Prostate gland (tissue), 2 donors: ENCODE measurements at regions not wholly inside any gene's neighbourhood (a gene's known extent, or its start where the extent isn't known, plus 50 kb on each side); places are given as distances from the start of the nearest gene placed in this dataset.
"Not testable (repeated sequence)": the region's sequence is repeated elsewhere in the genome, so short reads cannot be mapped to it uniquely, and the experiment has no call there.

Experiments
- CTCF ChIP-seq, 4 experiments: fragments of 200-600 bp in 2 of 4; fragments of 450-650 bp in 2 of 4; sonication (generic) in 2 of 4; IDR thresholded peaks; 1 replicate in 3 of 4; 2 replicates in 1 of 4; pipeline ENCODE4 v1.5.1; 2016 to 2019; ENCODE audit warnings: antibody characterized with exemption in 4 of 4, mild to moderate bottlenecking in 2 of 4, moderate library complexity in 2 of 4
- POLR2A ChIP-seq: fragments of 450-650 bp; IDR thresholded peaks from one replicate; pipeline ENCODE4 v1.6.1; 2016; ENCODE audit warnings: antibody characterized with exemption, mild to moderate bottlenecking

- not testable (repeated sequence) for TF ChIP-seq POLR2A; CTCF (IDR thresholded peaks at IDR 0.05)
Measured at GRCh38 chr6:57983603-57984002, 666.2 kb downstream of the PRIM2 start.
